ENCODE measurements at regions not wholly inside any gene's neighbourhood (a gene's known extent, or its start where the extent isn't known, plus 50 kb on each side); places are given as distances from the start of the nearest gene placed in this dataset.

DNA sequence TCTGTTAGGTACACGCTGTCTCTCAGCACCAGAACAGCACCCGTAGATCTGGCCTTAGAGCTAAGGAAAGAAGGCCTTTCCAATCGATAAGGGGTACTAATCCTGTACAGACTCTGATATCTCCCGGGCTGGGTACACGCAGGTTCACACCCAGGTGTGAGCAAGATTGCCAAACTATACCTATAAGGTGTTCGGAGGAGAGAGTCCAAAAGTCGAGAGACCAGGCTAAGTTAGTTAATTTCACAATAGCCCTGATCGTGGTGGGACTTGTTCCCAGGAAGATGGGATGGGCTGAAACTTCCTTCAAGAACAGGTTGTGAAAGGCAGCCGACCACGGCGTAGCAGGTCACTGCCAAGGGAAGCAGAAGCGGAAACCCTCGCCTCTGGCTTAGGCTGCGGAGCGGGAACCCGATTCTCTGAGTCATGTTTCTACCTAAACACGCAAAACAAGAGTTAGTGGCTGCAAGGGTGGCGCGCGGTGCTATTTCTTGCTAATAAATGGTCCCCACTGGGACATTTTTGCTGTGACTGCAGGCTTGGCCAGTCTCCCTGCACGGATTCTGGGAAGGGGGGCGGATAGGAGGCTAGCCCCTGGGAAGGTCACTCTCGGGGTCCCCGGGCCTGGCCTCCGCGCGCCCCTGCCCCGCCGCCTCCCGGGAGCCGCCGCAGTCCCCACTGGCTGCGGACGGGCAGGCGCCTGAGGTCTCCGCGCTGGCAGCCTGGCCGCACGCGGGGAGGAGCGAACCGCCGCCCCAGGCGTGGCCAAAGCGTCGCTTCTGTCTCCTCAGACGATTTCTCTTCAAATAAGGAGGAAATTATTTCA, 75.4 kb upstream of the PDSS1 start:
- Histone ChIP-seq H3K4me2 (ENCODE audit: insufficient read depth, low read length) (peak overlapping the region; percentile 53), H3K4me1 (replicated peaks in 1 of 2; ENCODE audit: control insufficient read depth in 2 of 2, insufficient read depth in 2 of 2, low read length in 2 of 2) (peaks cover 0 to 6% of the 10 kb centered on the region in 2 experiments; a peak in 2 of 5 replicates), H3K27ac (ENCODE audit: extremely low read depth, low read depth, low read length) (no peak overlapping the region), H3K79me2 (ENCODE audit: control insufficient read depth, insufficient read depth, low read length) (no peaks in the 10 kb centered on the region), H3K27me3 (ENCODE audit: control insufficient read depth in 2 of 2, insufficient read depth in 2 of 2, low read length in 2 of 2) (peaks cover 23 to 24% of the 10 kb centered on the region in 2 experiments), H3K4me3 (peak overlapping the region; percentile 17; the same call in 1 of the 2 replicates), H3K36me3 (ENCODE audit: control insufficient read depth, insufficient read depth, low read length) (no peaks in the 10 kb centered on the region), H3K9me3 (replicated peaks; ENCODE audit: control insufficient read depth, insufficient read depth, low read depth, low read length) (no peaks in the 10 kb centered on the region), H4K20me1 (replicated peaks; ENCODE audit: control insufficient read depth, insufficient read depth, low read length) (no peaks in the 10 kb centered on the region), H3K9ac (ENCODE audit: insufficient read depth in 1 of 2, low read depth in 2 of 2, low read length in 2 of 2) (no peak overlapping the region), H3K9me1 (ENCODE audit: control insufficient read depth, insufficient read depth, low read length) (no peaks in the 10 kb centered on the region), H2AFZ (ENCODE audit: low read depth, low read length) (peak overlapping the region; percentile 38)
- in situ Hi-C loops (cut with MboI): no loop called here
- ChIA-PET POLR2A (no interaction called here), CTCF (ENCODE audit: low intra/inter-chr PET ratio) (no interaction called here)
- ATAC-seq: peak; percentile 83
- intact Hi-C loops (cut with micrococcal nuclease): loop anchor here (10.0 kb wide), 1 partner anchor 723 kb away; no protein-coding TSS in a partner anchor
- WGBS (ENCODE audit: insufficient coverage, low coverage, missing lambda C conversion rate): 11% methylated on average over 38 of the region's 47 CpGs
- no peak for FAIRE-seq
- DNase-seq (ENCODE audit: extremely low read depth in 1 of 4, low spot score in 3 of 4): peak in 2 of 4 experiments; percentile 13 to 14
- no TSS peak for BruUV-seq (replicated peaks)
- TF ChIP-seq, protein P1, sequence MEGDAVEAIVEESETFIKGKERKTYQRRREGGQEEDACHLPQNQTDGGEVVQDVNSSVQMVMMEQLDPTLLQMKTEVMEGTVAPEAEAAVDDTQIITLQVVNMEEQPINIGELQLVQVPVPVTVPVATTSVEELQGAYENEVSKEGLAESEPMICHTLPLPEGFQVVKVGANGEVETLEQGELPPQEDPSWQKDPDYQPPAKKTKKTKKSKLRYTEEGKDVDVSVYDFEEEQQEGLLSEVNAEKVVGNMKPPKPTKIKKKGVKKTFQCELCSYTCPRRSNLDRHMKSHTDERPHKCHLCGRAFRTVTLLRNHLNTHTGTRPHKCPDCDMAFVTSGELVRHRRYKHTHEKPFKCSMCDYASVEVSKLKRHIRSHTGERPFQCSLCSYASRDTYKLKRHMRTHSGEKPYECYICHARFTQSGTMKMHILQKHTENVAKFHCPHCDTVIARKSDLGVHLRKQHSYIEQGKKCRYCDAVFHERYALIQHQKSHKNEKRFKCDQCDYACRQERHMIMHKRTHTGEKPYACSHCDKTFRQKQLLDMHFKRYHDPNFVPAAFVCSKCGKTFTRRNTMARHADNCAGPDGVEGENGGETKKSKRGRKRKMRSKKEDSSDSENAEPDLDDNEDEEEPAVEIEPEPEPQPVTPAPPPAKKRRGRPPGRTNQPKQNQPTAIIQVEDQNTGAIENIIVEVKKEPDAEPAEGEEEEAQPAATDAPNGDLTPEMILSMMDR (IDR thresholded peaks at IDR 0.05 in 2 of 3, conservative IDR thresholded peaks at IDR 0.05 in 1 of 3; ENCODE audit: insufficient read depth in 2 of 3, low read depth in 1 of 3, low read length in 3 of 3): no peak
- TF ChIP-seq ZNF133 (CRISPR knock-in tag; IDR thresholded peaks at IDR 0.05): no peak
- no peak for TF ChIP-seq HNRNPH1 (optimal IDR thresholded peaks at IDR 0.05; ENCODE audit: low read depth, low read length)
- TF ChIP-seq, protein P2, sequence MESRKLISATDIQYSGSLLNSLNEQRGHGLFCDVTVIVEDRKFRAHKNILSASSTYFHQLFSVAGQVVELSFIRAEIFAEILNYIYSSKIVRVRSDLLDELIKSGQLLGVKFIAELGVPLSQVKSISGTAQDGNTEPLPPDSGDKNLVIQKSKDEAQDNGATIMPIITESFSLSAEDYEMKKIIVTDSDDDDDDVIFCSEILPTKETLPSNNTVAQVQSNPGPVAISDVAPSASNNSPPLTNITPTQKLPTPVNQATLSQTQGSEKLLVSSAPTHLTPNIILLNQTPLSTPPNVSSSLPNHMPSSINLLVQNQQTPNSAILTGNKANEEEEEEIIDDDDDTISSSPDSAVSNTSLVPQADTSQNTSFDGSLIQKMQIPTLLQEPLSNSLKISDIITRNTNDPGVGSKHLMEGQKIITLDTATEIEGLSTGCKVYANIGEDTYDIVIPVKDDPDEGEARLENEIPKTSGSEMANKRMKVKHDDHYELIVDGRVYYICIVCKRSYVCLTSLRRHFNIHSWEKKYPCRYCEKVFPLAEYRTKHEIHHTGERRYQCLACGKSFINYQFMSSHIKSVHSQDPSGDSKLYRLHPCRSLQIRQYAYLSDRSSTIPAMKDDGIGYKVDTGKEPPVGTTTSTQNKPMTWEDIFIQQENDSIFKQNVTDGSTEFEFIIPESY (CRISPR knock-in tag; IDR thresholded peaks at IDR 0.05): peak; percentile 41; the same call in 1 of the 2 replicates
- TF ChIP-seq ZNF24 (IDR thresholded peaks at IDR 0.05): no peak
- TF ChIP-seq EZH2 (IDR thresholded peaks at IDR 0.05; ENCODE audit: borderline replicate concordance, low read depth, low read length): peak; percentile 87; the same call in 1 of the 2 replicates
- TF ChIP-seq, protein P3, sequence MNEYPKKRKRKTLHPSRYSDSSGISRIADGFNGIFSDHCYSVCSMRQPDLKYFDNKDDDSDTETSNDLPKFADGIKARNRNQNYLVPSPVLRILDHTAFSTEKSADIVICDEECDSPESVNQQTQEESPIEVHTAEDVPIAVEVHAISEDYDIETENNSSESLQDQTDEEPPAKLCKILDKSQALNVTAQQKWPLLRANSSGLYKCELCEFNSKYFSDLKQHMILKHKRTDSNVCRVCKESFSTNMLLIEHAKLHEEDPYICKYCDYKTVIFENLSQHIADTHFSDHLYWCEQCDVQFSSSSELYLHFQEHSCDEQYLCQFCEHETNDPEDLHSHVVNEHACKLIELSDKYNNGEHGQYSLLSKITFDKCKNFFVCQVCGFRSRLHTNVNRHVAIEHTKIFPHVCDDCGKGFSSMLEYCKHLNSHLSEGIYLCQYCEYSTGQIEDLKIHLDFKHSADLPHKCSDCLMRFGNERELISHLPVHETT (CRISPR knock-in tag; conservative IDR thresholded peaks at IDR 0.05 in 1 of 2, IDR thresholded peaks at IDR 0.05 in 1 of 2): no peak
- TF ChIP-seq ZNF77 (CRISPR knock-in tag; IDR thresholded peaks at IDR 0.05): no peak

Measured in K562 (cell line).